T-helper 17 cell (primary cell): ENCODE measurements at regions not wholly inside any gene's neighbourhood (a gene's known extent, or its start where the extent isn't known, plus 50 kb on each side); places are given as distances from the start of the nearest gene placed in this dataset.
A peak's percentile ranks its signal among the peaks of the same experiment; 100 is the strongest.

ENCODE experiments used
- ATAC-seq: fragments of 150-1000 bp; cut with Tn5 transposase; 2 replicates; pipeline ENCODE4 v1.10.0; 2021; ENCODE audit warnings: mild to moderate bottlenecking, moderate library complexity
- DNase-seq, 3 donors: peaks; one replicate each; pipeline versions ENCODE4 v3.0.0 to v3.0.0-alpha.2; 2020 to 2021
- H3K9me3 ChIP-seq: one replicate; pipeline ENCODE4 v1.7.0; 2013; ENCODE audit warnings: low read length, mild to moderate bottlenecking; ENCODE audit not compliant: control insufficient read depth, poor library complexity, severe bottlenecking
- H3K27ac Mint-ChIP-seq: one replicate; pipeline ENCODE4 v1.8.0; 2022; ENCODE audit warnings: mild to moderate bottlenecking, moderate library complexity, mixed read lengths
- H3K27me3 Mint-ChIP-seq: one replicate; pipeline ENCODE4 v1.8.0; 2022; ENCODE audit warnings: mixed read lengths
- H3K36me3 Mint-ChIP-seq: one replicate; pipeline ENCODE4 v1.8.0; 2022; ENCODE audit warnings: low read depth, mixed read lengths
- H3K4me1 Mint-ChIP-seq: one replicate; pipeline ENCODE4 v1.8.0; 2022; ENCODE audit warnings: mild to moderate bottlenecking, mixed read lengths
- H3K4me3 Mint-ChIP-seq: one replicate; pipeline ENCODE4 v1.8.0; 2022; ENCODE audit warnings: mild to moderate bottlenecking, moderate library complexity, mixed read lengths

DNA sequence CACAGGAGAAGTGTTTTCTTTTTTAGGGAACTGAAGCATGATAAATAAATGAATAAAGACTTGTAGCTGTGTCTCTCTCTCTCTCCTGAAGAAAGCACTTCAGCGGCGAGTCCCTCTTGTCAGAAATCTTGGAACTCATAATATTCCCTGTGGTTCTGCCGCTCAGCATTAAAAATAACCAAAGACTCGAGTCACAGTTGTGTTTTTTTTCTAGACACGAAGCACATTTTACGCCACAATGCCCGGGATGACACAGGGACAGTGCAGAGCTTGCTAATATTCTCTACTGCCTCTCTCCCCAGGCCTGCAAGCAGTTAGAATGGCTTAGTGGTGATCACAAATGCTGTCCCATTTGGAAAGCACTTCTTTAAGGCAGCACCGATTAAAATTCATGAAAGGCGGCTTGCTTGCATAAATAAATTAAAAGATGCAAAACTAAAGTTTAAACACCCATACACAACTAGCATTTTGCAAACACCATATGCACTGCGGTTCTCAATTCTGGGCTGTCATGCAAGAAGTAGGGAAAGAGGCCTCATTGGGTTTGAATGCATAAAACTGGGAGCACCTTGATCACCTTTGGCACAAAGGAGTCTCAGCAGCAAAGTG lies 597.4 kb downstream of the SOX6 start:
- H3K36me3 Mint-ChIP-seq, result peaks cover 3% of the 10 kb centered on the region
- no peaks in the 10 kb centered on the region for H3K9me3 ChIP-seq
- no peak overlapping the region for H3K27ac Mint-ChIP-seq
- no peaks in the 10 kb centered on the region for H3K4me1 Mint-ChIP-seq
- DNase-seq, result no peak
- H3K4me3 Mint-ChIP-seq, result no peak overlapping the region
- no peak for ATAC-seq
- peaks cover 15% of the 10 kb centered on the region for H3K27me3 Mint-ChIP-seq

DNA sequence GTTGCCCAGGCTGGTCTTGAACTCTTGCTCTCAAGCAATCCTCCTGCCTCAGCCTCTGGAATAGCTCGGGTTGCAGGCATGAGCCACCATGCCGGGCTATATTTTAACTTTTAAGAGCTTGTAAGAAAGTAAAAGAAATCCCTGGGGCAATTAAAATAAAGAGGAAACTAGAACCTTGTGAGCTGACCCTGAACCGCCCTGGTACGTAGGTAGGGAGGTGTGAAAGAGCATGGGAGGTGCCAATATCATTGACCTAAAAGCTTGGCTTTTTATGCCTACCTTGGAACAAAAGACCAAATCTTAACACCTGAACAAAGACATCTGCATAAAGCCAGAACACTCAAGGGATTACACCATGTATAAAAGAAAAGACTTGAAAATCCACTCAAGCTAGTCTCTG lies 595.1 kb downstream of the SOX6 start:
- H3K36me3 Mint-ChIP-seq, result peaks cover 3% of the 10 kb centered on the region
- ATAC-seq (no peak), DNase-seq (no peak)
- H3K4me1 Mint-ChIP-seq, result no peaks in the 10 kb centered on the region
- H3K27ac Mint-ChIP-seq, result no peak overlapping the region
- no peaks in the 10 kb centered on the region for H3K9me3 ChIP-seq
- peaks cover 15% of the 10 kb centered on the region for H3K27me3 Mint-ChIP-seq
- no peak overlapping the region for H3K4me3 Mint-ChIP-seq

DNA sequence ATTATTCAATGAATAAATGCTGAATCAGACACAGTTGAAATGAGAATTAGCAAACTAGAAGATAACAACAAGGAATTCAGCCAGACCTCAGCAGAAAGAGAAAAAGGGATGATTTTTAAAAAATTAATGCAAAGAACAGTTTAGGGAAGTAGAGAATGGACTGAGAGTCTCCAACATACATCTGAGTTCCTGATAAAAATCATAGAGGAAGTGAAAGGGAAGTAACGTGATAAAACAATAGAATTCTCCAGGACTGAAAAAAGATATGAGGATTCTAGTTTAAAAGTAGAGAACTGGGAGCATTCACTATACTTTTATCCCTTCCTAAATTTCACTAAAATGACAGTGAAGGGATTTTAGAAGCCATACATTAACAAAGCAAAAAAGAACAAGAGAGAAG lies 592.0 kb downstream of the SOX6 start:
- H3K27ac Mint-ChIP-seq, result no peak overlapping the region
- no peaks in the 10 kb centered on the region for H3K9me3 ChIP-seq
- H3K36me3 Mint-ChIP-seq, result no peaks in the 10 kb centered on the region
- no peak overlapping the region for H3K4me3 Mint-ChIP-seq
- H3K4me1 Mint-ChIP-seq, result no peaks in the 10 kb centered on the region
- ATAC-seq (no peak), DNase-seq (no peak)
- H3K27me3 Mint-ChIP-seq, result peaks cover 8% of the 10 kb centered on the region

DNA sequence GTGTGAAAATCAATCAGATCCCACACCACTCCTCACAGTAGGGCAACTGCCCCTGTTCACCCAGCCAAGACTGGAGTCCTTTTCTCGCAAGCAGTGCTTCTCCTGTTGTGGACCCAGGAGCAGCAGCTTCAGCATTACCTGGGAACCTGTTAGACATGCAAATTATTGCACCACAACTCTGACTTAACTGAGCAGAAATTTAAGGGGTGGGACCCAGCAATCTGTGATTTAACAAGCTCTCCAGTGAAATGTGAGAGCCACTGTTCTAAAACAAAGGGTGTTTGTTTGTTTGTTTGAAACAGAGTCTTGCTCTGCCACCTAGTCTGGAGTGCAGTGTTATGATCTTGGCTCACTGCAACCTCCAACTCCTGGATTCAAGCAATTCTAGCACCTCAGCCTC lies 591.4 kb downstream of the SOX6 start:
- Mint-ChIP-seq H3K4me1 (no peaks in the 10 kb centered on the region), H3K4me3 (no peak overlapping the region), H3K27ac (no peak overlapping the region), H3K36me3 (no peaks in the 10 kb centered on the region), H3K27me3 (peaks cover 8% of the 10 kb centered on the region)
- no peaks in the 10 kb centered on the region for H3K9me3 ChIP-seq
- ATAC-seq (no peak), DNase-seq (no peak)

DNA sequence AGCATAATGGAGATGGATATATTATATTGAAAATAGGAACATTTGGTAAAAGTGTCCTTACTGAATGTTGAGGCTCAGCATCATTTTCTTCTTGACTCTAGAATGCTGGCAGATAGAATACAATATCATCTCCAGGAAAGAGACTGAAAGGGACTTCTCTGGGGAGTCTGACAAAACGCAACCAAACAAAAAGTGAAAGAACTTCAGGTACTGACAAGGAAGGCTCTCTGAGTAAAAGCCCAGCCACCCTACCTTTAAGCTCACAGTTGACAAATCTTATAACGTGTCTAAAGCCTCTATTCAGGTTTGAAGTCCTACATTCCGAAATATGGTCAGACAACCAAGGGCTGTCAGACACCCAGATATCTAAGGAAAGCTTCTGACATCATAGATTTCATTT lies 590.8 kb downstream of the SOX6 start:
- Mint-ChIP-seq H3K27me3 (peaks cover 6% of the 10 kb centered on the region), H3K4me3 (no peak overlapping the region), H3K36me3 (no peaks in the 10 kb centered on the region), H3K27ac (no peak overlapping the region), H3K4me1 (no peaks in the 10 kb centered on the region)
- no peak for DNase-seq
- no peak for ATAC-seq
- H3K9me3 ChIP-seq, result no peaks in the 10 kb centered on the region

DNA sequence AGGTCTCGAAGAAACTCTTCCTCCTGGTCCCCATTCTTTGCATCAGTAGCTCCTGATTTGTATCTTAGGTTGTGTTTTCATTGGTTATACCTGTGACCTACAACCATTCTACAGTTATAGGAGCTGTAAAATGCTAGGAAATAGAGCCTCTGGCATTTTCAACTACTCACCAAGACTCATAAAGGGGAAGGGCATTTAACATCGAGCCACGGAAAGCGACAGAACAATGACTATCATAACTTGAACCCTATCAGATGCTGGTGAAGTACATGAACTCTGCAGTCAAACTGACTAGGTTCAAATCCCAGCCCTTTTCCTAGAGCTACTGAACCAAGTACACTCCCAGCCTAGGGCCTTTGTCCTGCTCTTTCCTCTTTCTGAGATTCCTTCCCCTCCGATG lies 588.0 kb downstream of the SOX6 start:
- Mint-ChIP-seq H3K27me3 (peaks cover 6% of the 10 kb centered on the region), H3K4me3 (no peak overlapping the region), H3K27ac (no peak overlapping the region), H3K36me3 (no peaks in the 10 kb centered on the region), H3K4me1 (no peaks in the 10 kb centered on the region)
- no peaks in the 10 kb centered on the region for H3K9me3 ChIP-seq
- ATAC-seq (no peak), DNase-seq (no peak)

DNA sequence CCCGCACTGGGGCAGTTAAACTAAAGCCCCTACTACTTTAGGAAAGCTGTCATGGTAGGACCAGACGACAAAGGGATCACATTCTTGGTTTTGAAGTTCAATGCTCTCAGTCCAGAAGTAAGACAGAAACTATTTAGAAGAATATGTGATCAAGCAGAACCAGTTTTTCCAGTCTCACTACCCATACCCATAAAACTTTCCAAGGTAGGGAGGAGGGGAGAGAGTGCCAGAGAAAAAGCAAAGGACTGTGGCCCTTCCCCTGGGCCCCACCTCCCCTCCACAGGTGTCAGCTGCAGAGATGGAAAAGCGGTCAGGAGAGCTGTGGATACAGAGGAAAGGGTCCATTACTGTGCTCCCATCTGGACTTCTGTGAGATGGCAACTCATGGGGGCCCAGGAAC lies 587.1 kb downstream of the SOX6 start:
- Mint-ChIP-seq H3K27me3 (peaks cover 11% of the 10 kb centered on the region), H3K4me3 (no peak overlapping the region), H3K27ac (no peak overlapping the region), H3K36me3 (no peaks in the 10 kb centered on the region), H3K4me1 (no peaks in the 10 kb centered on the region)
- no peak for DNase-seq
- H3K9me3 ChIP-seq, result no peaks in the 10 kb centered on the region
- ATAC-seq, result no peak

DNA sequence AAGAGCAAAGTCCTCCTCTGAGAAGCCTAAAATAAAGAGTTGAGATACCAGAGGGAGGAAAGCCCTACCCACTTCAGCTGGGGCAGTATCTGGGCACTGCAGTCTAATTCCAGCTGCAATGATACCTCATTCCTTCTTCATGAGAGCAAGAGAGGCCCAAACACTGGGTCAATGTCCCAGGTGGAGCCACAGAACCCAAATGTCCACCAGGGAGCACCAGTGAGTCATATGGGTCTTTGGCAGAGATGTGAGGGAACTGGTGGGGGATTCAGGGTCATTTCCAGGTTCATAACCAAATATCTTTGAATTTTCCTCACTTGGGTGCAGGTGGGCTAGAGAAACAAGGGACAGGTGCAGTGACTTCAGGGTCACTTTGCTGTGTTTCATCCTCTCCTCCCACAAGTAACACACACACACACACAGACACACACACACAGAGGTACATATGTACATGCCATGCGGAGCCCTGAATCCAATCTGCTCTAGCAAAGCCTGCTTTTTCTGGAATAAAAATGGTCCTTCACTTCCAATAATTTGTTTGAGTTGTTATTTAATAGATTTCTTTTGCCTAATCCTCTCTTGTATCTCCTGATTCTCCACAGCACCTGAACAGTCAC lies 585.4 kb downstream of the SOX6 start:
- H3K9me3 ChIP-seq, result no peaks in the 10 kb centered on the region
- no peaks in the 10 kb centered on the region for H3K36me3 Mint-ChIP-seq
- no peak for ATAC-seq
- no peak overlapping the region for H3K27ac Mint-ChIP-seq
- no peak overlapping the region for H3K4me3 Mint-ChIP-seq
- H3K4me1 Mint-ChIP-seq, result no peaks in the 10 kb centered on the region
- DNase-seq, result no peak
- H3K27me3 Mint-ChIP-seq, result peaks cover 20% of the 10 kb centered on the region

DNA sequence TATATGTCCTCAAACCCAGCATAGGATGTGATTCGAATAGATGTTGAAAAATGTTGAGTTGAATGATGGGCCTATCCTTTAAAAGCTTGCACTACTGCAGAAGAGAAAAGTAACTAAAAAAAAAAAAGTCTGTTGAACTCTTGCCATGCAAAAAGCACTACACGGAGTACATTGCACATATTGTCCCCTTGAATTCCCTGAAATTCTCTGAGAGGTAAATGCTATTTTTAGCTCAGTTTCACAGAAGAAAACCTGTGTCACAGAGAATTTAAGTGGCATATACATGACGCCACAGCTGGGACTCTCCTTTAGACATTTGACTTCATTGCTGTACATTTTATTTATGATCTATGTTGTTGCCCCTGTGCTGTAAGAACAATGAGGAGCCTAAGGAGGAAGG lies 583.8 kb downstream of the SOX6 start:
- DNase-seq (no peak), ATAC-seq (no peak)
- Mint-ChIP-seq H3K27ac (no peak overlapping the region), H3K36me3 (no peaks in the 10 kb centered on the region), H3K4me3 (no peak overlapping the region), H3K27me3 (peaks cover 20% of the 10 kb centered on the region), H3K4me1 (no peaks in the 10 kb centered on the region)
- H3K9me3 ChIP-seq, result no peaks in the 10 kb centered on the region

DNA sequence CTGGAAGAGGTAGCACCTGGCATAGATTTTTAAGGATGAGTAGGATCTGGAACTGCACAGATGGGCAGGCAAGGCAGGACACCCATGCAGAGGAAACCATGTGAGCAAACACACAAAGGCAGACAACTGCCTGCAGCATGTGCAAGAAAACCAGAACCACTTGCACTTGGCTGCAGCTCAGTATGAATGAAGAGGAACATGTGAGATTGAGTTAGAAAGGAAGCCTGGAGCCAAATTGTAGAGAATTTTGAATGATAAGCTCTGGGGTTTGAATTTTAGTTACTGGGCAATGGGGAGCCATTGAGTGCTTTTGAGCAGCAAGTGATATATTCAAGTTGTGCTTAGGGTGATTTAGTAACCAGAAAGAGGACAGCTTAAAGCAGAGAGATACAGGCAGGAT lies 583.4 kb downstream of the SOX6 start:
- Mint-ChIP-seq H3K4me3 (no peak overlapping the region), H3K4me1 (no peaks in the 10 kb centered on the region), H3K27ac (no peak overlapping the region)

DNA sequence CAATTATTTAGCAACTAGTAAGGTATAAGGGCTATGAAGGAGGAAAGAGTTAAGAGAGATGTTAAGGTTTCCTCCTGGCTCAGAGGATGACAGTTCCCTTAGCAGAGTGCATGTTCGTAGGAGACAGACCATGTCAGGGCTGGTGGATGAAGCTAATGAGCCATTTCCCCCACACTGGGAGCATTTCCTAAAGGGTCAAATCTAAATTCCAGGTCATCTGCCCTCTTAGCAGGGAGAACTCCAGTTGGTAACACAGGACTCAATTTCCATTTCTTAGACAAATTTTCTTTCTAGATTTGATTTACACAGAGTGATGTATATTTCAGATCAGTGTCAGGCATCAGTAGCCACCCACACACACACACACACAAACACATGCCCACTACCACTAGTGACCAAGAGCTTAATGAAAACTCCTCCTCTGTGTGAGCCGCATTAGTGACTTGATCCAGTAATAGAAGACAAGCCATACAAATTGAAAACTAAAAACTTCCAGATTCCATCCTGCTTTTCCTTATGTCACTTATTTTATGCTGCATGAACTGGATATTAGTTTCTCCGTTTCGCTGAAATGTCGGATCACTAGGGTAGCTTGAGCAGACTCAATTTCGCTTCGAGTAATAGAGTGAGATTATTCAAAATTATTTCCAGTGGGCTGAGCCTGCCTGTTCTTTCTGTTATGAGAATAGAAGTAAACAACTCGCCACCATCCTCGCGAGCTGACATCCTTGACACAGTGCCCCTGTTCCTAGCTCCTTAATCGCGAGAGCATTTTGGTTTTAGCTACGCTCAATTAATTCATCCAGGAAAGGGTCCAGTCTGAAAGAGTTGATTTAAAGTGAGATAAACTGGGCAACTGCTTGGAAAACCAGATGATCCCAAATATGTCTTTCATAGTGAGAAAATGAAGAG lies 582.6 kb downstream of the SOX6 start:
- H3K27me3 Mint-ChIP-seq, result peaks cover 20% of the 10 kb centered on the region
- H3K9me3 ChIP-seq, result no peaks in the 10 kb centered on the region
- no peaks in the 10 kb centered on the region for H3K4me1 Mint-ChIP-seq
- ATAC-seq (no peak), DNase-seq (no peak)
- H3K36me3 Mint-ChIP-seq, result no peaks in the 10 kb centered on the region
- no peak overlapping the region for H3K27ac Mint-ChIP-seq
- no peak overlapping the region for H3K4me3 Mint-ChIP-seq

More for the DNA sequence above, 583.4 kb downstream of the SOX6 start:
- no peaks in the 10 kb centered on the region for H3K36me3 Mint-ChIP-seq
- peaks cover 20% of the 10 kb centered on the region for H3K27me3 Mint-ChIP-seq
- no peak for DNase-seq
- H3K9me3 ChIP-seq, result no peaks in the 10 kb centered on the region
- ATAC-seq, result no peak

DNA sequence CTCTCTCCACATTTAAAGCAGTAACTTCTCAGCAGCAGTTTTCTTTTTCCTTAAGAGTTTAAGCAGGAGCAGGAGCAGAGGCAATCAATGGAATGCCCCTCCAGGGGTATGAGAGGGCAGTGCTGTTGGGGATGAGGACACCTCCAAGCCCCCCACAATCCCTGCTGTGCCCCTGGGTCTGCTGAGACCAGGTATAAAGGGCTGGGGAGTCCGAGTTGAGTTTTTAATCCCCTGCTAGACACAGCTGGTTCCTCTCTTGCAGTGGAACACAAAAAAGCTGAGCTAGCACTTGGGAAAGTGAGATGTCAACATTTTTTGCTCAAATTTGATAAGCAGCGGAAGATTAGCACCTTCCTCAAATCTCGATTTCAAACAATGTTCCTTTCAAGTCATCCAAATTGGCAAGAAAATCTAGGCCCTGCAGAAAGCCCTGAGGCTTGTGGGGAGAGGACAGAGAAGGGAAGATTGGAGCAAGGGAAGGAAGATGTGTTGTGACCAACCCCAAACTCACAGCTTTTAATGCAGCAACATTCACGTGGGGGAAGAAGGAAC lies 581.9 kb downstream of the SOX6 start:
- no peaks in the 10 kb centered on the region for H3K9me3 ChIP-seq
- DNase-seq (no peak), ATAC-seq (no peak)
- no peak overlapping the region for H3K4me3 Mint-ChIP-seq
- H3K36me3 Mint-ChIP-seq, result no peaks in the 10 kb centered on the region
- H3K27ac Mint-ChIP-seq, result peak overlapping the region; percentile 43
- H3K4me1 Mint-ChIP-seq, result no peaks in the 10 kb centered on the region
- peaks cover 20% of the 10 kb centered on the region for H3K27me3 Mint-ChIP-seq

DNA sequence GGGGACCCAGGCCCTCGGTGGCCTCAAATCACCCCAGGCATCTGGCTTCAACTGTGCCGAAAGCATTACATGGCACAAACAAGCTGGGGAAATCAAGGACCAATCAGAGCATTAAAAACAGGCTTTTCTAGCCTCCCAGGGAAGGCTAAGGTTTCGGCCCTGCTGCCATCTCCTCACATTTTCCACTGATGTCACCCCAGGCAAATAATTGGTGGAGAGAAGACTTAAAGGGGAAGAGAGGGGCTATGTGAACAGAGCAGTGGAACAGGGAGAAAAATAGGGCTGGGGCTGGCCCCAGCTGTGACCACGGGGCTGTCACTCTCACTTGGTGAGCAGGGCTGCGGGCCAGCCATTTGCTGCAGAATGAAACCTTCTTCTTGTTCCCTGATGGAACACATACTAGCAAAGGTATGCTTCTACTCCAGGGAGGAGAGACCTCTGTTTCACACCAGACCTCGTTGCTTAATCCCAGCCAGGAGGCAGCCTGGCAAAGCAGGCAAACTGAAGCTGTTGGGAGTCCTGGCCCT lies 581.3 kb downstream of the SOX6 start:
- H3K36me3 Mint-ChIP-seq, result no peaks in the 10 kb centered on the region
- peak overlapping the region; percentile 43 for H3K27ac Mint-ChIP-seq
- peaks cover 20% of the 10 kb centered on the region for H3K27me3 Mint-ChIP-seq
- ATAC-seq (no peak), DNase-seq (no peak)
- no peaks in the 10 kb centered on the region for H3K4me1 Mint-ChIP-seq
- H3K4me3 Mint-ChIP-seq, result no peak overlapping the region
- H3K9me3 ChIP-seq, result no peaks in the 10 kb centered on the region
